Endodermal cell (in vitro differentiated cells): ENCODE measurements at regions not wholly inside any gene's neighbourhood (a gene's known extent, or its start where the extent isn't known, plus 50 kb on each side); places are given as distances from the start of the nearest gene placed in this dataset.

Source experiments
- DNase-seq: peaks from one replicate; pipeline ENCODE4 v3.0.0-alpha.2; 2017
- H3K27ac ChIP-seq: 2 replicates; pipeline ENCODE4 v1.5.1; 2013; ENCODE audit warnings: mild to moderate bottlenecking, low read depth, low read length, moderate library complexity
- H3K27me3 ChIP-seq: 2 replicates; pipeline ENCODE4 v1.6.1; 2013; ENCODE audit warnings: mild to moderate bottlenecking, low read length, moderate library complexity; ENCODE audit not compliant: insufficient read depth, control insufficient read depth, poor library complexity, severe bottlenecking
- H3K36me3 ChIP-seq: 2 replicates; pipeline ENCODE4 v1.7.0; 2013; ENCODE audit warnings: mild to moderate bottlenecking, low read length, moderate library complexity; ENCODE audit not compliant: control insufficient read depth, insufficient read depth
- H3K4me1 ChIP-seq: one replicate; pipeline ENCODE4 v1.7.0; 2013; ENCODE audit warnings: low read length; ENCODE audit not compliant: control insufficient read depth, insufficient read depth
- H3K4me3 ChIP-seq: 2 replicates; pipeline ENCODE4 v1.5.1; 2013; ENCODE audit warnings: mild to moderate bottlenecking, low read length, moderate library complexity
- H3K9ac ChIP-seq: 2 replicates; pipeline ENCODE4 v1.6.1; 2013; ENCODE audit warnings: mild to moderate bottlenecking, low read length, moderate library complexity; ENCODE audit not compliant: poor library complexity, severe bottlenecking; ENCODE audit errors: extremely low read depth
- H3K9me3 ChIP-seq: 2 replicates; pipeline ENCODE4 v1.6.1; 2013; ENCODE audit warnings: mild to moderate bottlenecking, low read length, moderate library complexity; ENCODE audit not compliant: control insufficient read depth
- H3K27ac Mint-ChIP-seq: 2 replicates; pipeline ENCODE4 v1.8.0; 2020; ENCODE audit warnings: mixed read lengths
- H3K27me3 Mint-ChIP-seq: 2 replicates; pipeline ENCODE4 v1.8.0; 2021; ENCODE audit warnings: mild to moderate bottlenecking, mixed read lengths; ENCODE audit not compliant: insufficient read depth
- H3K36me3 Mint-ChIP-seq: 2 replicates; pipeline ENCODE4 v1.8.0; 2020; ENCODE audit warnings: low read depth, mixed read lengths
- H3K4me1 Mint-ChIP-seq: 2 replicates; pipeline ENCODE4 v1.8.0; 2020; ENCODE audit warnings: mixed read lengths
- H3K4me3 Mint-ChIP-seq: 2 replicates; pipeline ENCODE4 v1.8.0; 2020; ENCODE audit warnings: mild to moderate bottlenecking, moderate library complexity, mixed read lengths
- H3K9me3 Mint-ChIP-seq: 2 replicates; pipeline ENCODE4 v1.8.0; 2020; ENCODE audit warnings: mild to moderate bottlenecking, mixed read lengths
- CTCF ChIP-seq: fragments of 200-600 bp; sonication (generic); conservative IDR thresholded peaks from 2 replicates; pipeline ENCODE4 v1.5.0; 2021; ENCODE audit warnings: antibody characterized with exemption, mild to moderate bottlenecking
- WGBS, 2 experiments: methylation state at CpG; one replicate each; pipeline versions ENCODE4 v1.1.5 to v1.1.7; 2013; ENCODE audit warnings: missing lambda C conversion rate in 2 of 2, mixed read lengths in 1 of 2; ENCODE audit not compliant: insufficient coverage in 1 of 2, insufficient read length in 1 of 2; 5-methylcytosine and 5-hydroxymethylcytosine counted together

GRCh38 chr4:25503779-25504178 lies 126.7 kb downstream of the ANAPC4 start:
- H3K9me3 ChIP-seq: no peaks in the 10 kb centered on the region
- no peak overlapping the region for H3K9ac ChIP-seq
- no peaks in the 10 kb centered on the region for H3K36me3 ChIP-seq
- no peak for TF ChIP-seq CTCF
- Mint-ChIP-seq H3K27me3 (peaks cover 2% of the 10 kb centered on the region), H3K4me1 (no peaks in the 10 kb centered on the region), H3K4me3 (no peak overlapping the region), H3K36me3 (no peaks in the 10 kb centered on the region), H3K27ac (no peak overlapping the region), H3K9me3 (no peaks in the 10 kb centered on the region)
- H3K4me1 ChIP-seq: no peaks in the 10 kb centered on the region
- H3K27ac ChIP-seq: no peak overlapping the region
- no peak overlapping the region for H3K4me3 ChIP-seq
- no peaks in the 10 kb centered on the region for H3K27me3 ChIP-seq
- no peak for DNase-seq
- WGBS, 2 experiments: 94 to 95% methylated on average over 2 of the region's 2 CpGs

- TF ChIP-seq CTCF: no peak
- Mint-ChIP-seq H3K27ac (no peak overlapping the region), H3K4me3 (no peak overlapping the region), H3K9me3 (no peaks in the 10 kb centered on the region), H3K4me1 (no peaks in the 10 kb centered on the region), H3K27me3 (peaks cover 2% of the 10 kb centered on the region), H3K36me3 (no peaks in the 10 kb centered on the region)
- Histone ChIP-seq H3K36me3 (no peaks in the 10 kb centered on the region), H3K4me3 (no peak overlapping the region), H3K27ac (no peak overlapping the region), H3K9me3 (no peaks in the 10 kb centered on the region), H3K4me1 (no peaks in the 10 kb centered on the region), H3K9ac (no peak overlapping the region), H3K27me3 (no peaks in the 10 kb centered on the region)
- 96 to 97% methylated on average over 53 to 74 of the region's 74 CpGs for WGBS, 2 experiments
- DNase-seq: no peak
Measured at GRCh38 chr4:25504932-25505636, 128.0 kb downstream of the ANAPC4 start.

GRCh38 chr4:25505637-25505991 lies 128.6 kb downstream of the ANAPC4 start:
- no peaks in the 10 kb centered on the region for H3K27me3 ChIP-seq
- Mint-ChIP-seq H3K9me3 (no peaks in the 10 kb centered on the region), H3K4me3 (no peak overlapping the region), H3K27me3 (peaks cover 2% of the 10 kb centered on the region), H3K27ac (no peak overlapping the region), H3K36me3 (no peaks in the 10 kb centered on the region), H3K4me1 (no peaks in the 10 kb centered on the region)
- no peak overlapping the region for H3K27ac ChIP-seq
- H3K4me1 ChIP-seq: no peaks in the 10 kb centered on the region
- no peak for DNase-seq
- TF ChIP-seq CTCF: no peak
- WGBS, 2 experiments: 96% methylated on average over 23 of the region's 23 CpGs
- no peak overlapping the region for H3K4me3 ChIP-seq
- no peaks in the 10 kb centered on the region for H3K36me3 ChIP-seq
- H3K9ac ChIP-seq: no peak overlapping the region
- H3K9me3 ChIP-seq: no peaks in the 10 kb centered on the region
